ENCODE measurements at regions not wholly inside any gene's neighbourhood (a gene's known extent, or its start where the extent isn't known, plus 50 kb on each side); places are given as distances from the start of the nearest gene placed in this dataset.
"Not testable (repeated sequence)": the region's sequence is repeated elsewhere in the genome, so short reads cannot be mapped to it uniquely, and the experiment has no call there.

DNA sequence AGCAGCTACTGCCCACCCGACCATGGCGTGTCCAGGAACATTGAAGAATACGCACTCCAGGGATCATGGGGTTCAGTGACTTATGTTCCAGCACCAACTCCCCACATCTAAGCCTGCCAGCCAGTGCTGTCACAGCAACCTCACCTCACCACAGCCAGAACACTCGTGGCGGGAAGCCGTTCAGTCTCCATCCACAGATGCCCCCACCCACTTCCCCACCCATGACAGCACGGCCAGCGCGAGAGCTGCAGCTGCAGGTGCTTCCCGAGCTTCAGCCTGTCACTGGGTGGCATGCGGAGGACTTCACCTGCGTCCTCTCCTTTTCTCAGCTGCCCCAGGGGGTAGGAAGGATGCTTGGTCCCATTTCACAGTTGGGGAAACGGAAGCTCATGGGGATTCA lies 50.3 kb downstream of the RBFOX3 start:
- Mint-ChIP-seq H3K9me3 (peaks cover 3% of the 10 kb centered on the region), H3K36me3 (ENCODE audit: low read depth) (no peaks in the 10 kb centered on the region), H3K27ac (no peak overlapping the region), H3K4me1 (peaks cover 4% of the 10 kb centered on the region), H3K27me3 (peaks cover 38% of the 10 kb centered on the region), H3K4me3 (no peak overlapping the region)
- ATAC-seq = no peak
- DNase-seq = no peak

DNA sequence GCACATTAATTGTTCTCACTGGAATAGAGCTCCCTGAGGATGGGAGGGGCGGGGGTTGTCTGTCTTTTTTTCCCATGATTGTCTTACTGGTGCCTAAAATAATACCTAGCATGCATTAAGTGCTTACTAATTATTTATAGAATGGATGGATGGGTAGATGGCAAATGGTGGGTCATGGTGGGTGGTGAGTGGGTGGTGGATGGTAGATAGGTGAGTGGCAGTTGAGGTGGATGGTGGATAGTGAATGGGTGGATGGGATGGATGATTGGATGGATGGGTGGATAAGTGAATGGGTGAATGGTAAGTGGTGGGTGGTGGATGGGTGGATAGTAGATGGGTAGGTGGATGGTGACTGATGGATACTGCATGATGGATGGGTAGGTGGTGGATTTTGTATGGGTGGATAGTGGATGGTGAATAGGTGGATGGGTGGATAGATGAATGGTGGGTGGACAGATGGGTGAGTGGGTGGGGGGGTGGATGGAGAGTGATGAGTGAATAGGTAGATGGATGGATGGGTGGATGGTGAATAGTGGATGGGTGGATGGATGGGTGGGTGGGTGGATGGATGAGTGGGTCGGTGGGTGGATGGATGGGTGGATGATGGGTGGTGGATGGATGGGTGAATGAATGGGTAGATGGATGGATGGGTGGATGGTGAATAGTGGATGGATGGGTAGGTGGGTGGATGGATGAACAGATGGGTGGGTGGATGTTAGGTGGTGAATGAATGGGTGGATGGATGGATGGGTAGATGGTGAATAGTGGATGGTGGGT lies 51.6 kb downstream of the RBFOX3 start:
- DNase-seq (no peak), ATAC-seq (no peak)
- H3K4me1 Mint-ChIP-seq = peaks cover 4% of the 10 kb centered on the region
- H3K27me3 Mint-ChIP-seq = peaks cover 39% of the 10 kb centered on the region
- no peak overlapping the region for H3K4me3 Mint-ChIP-seq
- no peak overlapping the region for H3K27ac Mint-ChIP-seq
- H3K36me3 Mint-ChIP-seq (ENCODE audit: low read depth) = no peaks in the 10 kb centered on the region
- peaks cover 8% of the 10 kb centered on the region for H3K9me3 Mint-ChIP-seq

DNA sequence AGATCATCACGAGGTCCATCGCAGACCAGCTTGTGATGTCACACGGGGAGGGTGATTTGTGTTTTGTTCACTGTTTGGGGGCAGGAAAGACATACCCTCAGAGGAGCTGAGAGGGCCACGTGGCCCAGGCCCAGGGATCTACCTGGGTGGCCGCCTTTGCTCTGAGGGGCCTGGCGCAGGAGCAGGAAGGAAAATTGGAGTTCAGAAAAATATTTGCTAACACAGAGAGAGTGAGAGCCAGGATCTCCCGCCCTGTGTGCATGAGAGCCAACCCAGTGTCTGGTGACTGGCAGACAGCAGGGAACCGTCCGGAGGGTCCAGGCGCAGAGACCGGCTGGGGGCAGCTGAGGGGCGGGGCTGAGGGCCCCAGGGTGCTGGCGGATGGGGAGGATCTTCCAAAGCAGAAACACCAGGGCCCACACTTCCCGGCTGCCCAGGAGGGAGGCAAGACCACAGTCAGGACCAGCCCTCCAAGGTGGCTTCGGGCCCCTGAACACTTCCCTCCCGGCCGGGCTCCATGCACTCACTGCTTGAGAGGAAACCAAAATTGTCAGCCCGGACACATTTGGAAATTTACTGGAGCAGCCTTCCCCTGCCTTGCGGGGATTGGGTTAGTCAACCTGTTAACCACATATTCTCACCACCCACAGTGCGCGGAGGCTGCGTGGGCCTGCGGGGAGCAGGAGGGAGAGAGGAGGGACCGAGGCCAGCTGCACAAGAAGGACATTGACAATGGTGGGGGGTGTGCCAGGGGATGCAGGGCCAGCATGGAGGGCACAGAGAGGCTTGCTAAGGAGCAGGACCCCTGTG lies 52.6 kb downstream of the RBFOX3 start:
- ATAC-seq (no peak), DNase-seq (no peak)
- H3K4me1 Mint-ChIP-seq = peaks cover 4% of the 10 kb centered on the region
- H3K27ac Mint-ChIP-seq = no peak overlapping the region
- no peaks in the 10 kb centered on the region for H3K36me3 Mint-ChIP-seq (ENCODE audit: low read depth)
- H3K4me3 Mint-ChIP-seq = no peak overlapping the region
- H3K27me3 Mint-ChIP-seq = peaks cover 35% of the 10 kb centered on the region
- H3K9me3 Mint-ChIP-seq = peaks cover 8% of the 10 kb centered on the region

DNA sequence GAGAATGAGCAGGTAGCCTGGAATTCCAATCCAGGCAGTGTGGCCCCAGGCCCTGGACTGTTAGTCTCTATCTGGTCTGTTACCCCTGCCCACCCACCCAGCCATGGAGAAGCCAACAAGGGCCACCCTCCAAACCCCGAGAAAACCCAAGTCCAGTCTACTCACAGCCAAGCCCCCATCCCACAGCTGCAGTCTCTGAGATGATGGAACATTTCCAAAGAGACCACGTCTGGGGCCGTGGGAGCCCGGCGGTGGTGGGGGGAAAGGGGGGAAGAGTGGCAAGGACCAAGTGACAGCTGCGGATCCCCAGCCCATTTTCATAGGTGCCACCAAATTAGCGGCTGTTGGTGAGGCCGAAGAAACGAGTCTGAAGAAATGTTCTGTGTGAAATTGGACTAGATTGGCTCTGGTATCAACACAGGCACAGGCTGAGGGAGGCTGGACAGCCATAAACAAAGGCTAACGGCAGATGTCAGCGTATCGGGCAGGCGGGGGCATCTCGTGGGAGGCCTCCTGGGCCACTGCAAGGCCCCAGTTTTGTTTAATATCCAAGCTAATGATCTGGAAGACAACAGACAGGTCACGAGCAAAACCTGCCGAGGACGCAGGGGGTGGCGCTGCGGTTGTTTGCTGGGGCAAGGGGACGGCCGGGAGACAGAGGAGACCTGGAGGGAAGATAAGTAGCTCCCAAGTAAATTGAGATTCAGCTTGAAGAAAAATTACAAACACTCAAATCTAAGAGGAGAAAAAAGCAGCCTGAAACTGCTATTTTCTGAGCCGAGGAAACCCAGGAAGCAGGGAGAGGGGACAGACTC lies 53.4 kb downstream of the RBFOX3 start:
- H3K27me3 Mint-ChIP-seq = peaks cover 27% of the 10 kb centered on the region
- no peak for DNase-seq
- H3K4me3 Mint-ChIP-seq = no peak overlapping the region
- H3K36me3 Mint-ChIP-seq (ENCODE audit: low read depth) = no peaks in the 10 kb centered on the region
- ATAC-seq = no peak
- peaks cover 8% of the 10 kb centered on the region for H3K9me3 Mint-ChIP-seq
- no peak overlapping the region for H3K27ac Mint-ChIP-seq
- H3K4me1 Mint-ChIP-seq = peaks cover 4% of the 10 kb centered on the region

DNA sequence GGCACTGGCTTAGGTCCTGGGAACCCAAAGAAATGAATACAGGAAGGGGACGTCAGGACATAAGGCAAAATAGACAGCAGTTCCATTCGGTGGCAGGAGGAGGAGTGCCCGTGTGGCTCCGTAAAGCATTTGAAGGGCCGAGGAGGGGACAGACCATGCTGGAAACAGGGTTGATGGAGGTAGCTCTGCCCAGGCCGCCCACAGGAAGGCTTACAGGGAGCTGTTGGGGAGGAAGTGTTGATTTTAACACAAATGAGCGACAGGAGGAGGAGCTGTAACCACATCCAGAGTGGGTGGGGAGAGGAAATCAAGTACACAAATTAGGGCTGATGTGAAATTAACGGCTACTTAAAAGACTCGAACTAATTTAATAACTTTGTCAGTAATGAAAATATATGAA lies 54.6 kb downstream of the RBFOX3 start:
- ATAC-seq (no peak), DNase-seq (no peak)
- H3K27ac Mint-ChIP-seq = no peak overlapping the region
- no peaks in the 10 kb centered on the region for H3K36me3 Mint-ChIP-seq (ENCODE audit: low read depth)
- peaks cover 4% of the 10 kb centered on the region for H3K4me1 Mint-ChIP-seq
- no peak overlapping the region for H3K4me3 Mint-ChIP-seq
- H3K27me3 Mint-ChIP-seq = peaks cover 21% of the 10 kb centered on the region
- H3K9me3 Mint-ChIP-seq = peaks cover 8% of the 10 kb centered on the region

DNA sequence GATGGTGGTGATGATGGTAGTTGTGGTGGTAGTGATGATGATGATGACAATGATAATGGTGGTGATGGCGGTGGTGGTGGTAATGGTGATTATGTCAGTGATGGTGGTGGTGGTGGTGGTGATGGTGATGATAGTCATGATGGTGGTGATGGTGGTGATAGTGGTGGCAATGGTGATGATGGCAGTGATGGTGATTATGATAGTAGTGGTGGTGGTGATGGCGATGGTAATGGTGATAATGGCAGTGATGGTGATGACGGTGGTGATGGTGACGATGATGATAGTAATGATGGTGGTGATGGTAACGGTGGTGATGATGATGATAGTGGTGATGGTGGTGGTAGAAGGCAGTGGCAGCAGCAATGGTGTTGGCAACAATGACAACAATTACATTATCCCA lies 55.3 kb downstream of the RBFOX3 start:
- ATAC-seq = no peak
- Mint-ChIP-seq H3K27ac (no peak overlapping the region), H3K27me3 (peaks cover 19% of the 10 kb centered on the region), H3K36me3 (ENCODE audit: low read depth) (no peaks in the 10 kb centered on the region), H3K4me1 (peaks cover 4% of the 10 kb centered on the region), H3K9me3 (peaks cover 8% of the 10 kb centered on the region), H3K4me3 (no peak overlapping the region)
- DNase-seq = no peak

DNA sequence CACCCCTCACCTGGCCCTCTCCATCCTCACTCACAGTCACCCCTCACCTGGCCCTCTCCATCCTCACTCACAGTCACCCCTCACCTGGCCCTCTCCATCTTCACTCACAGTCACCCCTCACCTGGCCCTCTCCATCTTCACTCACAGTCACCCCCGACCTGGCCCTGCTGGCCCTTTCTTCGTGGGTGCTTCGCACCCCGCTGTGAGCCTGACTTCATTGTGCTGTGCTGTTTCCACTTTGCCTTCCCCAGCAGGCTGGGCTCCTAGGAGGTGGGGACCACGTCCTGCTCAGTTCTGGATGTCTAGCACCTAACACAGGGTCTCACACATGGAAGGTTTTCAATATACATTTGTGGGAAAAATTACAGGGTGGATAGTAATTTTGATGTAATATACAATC lies 56.5 kb downstream of the RBFOX3 start:
- not testable (repeated sequence) for H3K4me3 Mint-ChIP-seq; DNase-seq; H3K27ac Mint-ChIP-seq; ATAC-seq; H3K4me1 Mint-ChIP-seq; H3K36me3 Mint-ChIP-seq (ENCODE audit: low read depth); H3K9me3 Mint-ChIP-seq
- H3K27me3 Mint-ChIP-seq = peaks cover 19% of the 10 kb centered on the region

DNA sequence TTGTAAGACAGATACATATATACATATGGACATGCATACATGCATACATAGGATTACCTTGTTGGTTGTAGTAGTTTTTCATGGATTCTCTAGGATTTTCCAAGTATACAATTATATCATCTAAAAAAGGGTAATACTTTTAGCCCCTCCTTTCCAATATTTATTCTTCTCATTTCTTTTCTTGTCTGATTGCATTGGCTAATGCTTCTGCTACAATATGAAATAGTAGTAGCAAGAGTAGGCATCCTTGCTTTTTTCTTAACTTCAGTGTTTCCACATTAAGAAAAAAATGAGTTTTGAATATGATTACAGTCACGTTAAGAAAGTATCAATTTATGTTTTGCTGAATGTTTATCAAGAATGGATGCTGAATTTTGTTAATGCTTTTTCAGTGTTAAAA lies 58.0 kb downstream of the RBFOX3 start:
- Mint-ChIP-seq H3K9me3 (peaks cover 8% of the 10 kb centered on the region), H3K4me3 (no peak overlapping the region), H3K27me3 (peaks cover 10% of the 10 kb centered on the region), H3K36me3 (ENCODE audit: low read depth) (no peaks in the 10 kb centered on the region), H3K4me1 (peaks cover 4% of the 10 kb centered on the region), H3K27ac (no peak overlapping the region)
- ATAC-seq = no peak
- DNase-seq = no peak

DNA sequence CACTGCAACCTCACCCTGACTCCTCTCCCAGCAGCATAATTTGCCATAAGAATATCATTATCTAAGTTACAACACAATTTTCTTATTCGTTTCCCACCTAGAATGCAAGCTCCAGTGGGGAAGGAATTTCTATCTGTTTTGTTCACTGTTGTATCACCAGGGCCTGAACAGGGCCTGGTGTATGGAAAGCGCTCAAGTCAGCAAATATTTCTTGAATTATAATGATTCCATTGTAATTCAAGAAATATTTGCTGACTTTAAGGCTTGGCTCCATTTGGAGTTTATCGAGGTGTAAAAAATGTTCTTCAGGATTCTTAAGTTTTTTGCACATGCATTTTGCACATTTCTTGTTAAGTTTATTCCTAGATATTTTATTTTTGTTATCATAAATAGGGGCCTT lies 58.4 kb downstream of the RBFOX3 start:
- peaks cover 8% of the 10 kb centered on the region for H3K27me3 Mint-ChIP-seq
- no peaks in the 10 kb centered on the region for H3K36me3 Mint-ChIP-seq (ENCODE audit: low read depth)
- DNase-seq (no peak), ATAC-seq (no peak)
- H3K4me1 Mint-ChIP-seq = peaks cover 4% of the 10 kb centered on the region
- peaks cover 8% of the 10 kb centered on the region for H3K9me3 Mint-ChIP-seq
- H3K27ac Mint-ChIP-seq = no peak overlapping the region
- H3K4me3 Mint-ChIP-seq = no peak overlapping the region

DNA sequence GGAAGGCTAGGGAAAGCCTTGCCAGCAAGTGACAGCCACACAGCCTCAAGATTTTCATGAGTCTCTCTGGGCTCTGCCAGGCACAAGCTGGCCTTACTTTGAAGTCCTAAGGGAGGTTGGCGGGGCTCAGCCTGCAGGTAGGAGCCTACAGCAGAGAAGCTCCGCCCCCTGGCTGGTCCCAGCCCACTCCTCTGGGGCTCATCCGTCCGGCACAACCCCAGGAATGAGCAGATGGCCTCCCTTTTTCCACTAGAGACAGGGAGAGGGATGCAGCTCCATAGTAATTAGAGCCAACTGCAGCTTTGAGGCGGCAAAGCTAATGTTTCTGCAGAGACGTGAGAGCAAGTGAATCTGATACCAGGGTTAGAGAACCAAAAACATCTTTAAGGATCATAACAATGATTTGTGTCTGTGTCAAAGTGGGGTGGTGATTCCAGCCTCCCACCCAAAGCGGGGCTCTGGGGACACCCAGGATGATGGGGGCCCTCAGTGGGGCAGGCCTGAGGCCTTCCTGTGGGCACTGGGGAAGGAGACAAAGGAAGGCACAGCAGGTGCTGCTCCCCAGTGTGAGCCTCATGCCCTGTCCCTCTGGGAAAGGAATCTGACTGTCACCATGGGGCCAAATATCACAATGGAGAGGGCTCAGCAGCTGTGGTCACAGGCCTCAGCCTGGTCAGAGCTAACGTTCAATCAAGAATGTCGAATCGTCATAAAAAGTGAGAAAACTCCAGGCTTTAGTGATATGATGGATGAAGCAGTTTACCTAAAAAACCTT lies 61.5 kb downstream of the RBFOX3 start:
- Mint-ChIP-seq H3K36me3 (ENCODE audit: low read depth) (no peaks in the 10 kb centered on the region), H3K27me3 (peaks cover 3% of the 10 kb centered on the region), H3K27ac (no peak overlapping the region), H3K9me3 (no peaks in the 10 kb centered on the region), H3K4me3 (no peak overlapping the region), H3K4me1 (no peaks in the 10 kb centered on the region)
- ATAC-seq = no peak
- no peak for DNase-seq

DNA sequence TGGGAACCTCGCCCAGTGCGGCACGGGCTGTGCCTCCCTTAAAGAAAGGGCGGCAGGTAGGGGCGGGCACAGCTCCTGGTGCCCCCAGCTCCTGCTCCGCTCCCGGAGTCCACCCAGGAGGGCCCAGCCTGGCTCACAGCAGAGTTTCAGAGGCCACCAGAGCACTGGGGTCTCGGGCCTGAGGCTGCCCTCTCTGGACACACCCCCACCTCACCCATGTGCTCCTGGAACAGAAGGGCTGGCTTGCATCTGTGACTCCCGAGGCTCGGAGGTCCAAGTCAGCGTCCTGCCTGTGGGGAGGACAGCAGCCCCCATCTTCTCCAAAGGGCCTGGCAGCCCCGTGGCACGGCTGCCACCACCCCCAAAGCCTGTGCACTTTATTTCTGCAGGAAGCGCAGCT lies 62.7 kb downstream of the RBFOX3 start:
- DNase-seq (no peak), ATAC-seq (no peak)
- peaks cover 3% of the 10 kb centered on the region for H3K27me3 Mint-ChIP-seq
- H3K27ac Mint-ChIP-seq = no peak overlapping the region
- H3K36me3 Mint-ChIP-seq (ENCODE audit: low read depth) = no peaks in the 10 kb centered on the region
- H3K4me1 Mint-ChIP-seq = no peaks in the 10 kb centered on the region
- no peaks in the 10 kb centered on the region for H3K9me3 Mint-ChIP-seq
- H3K4me3 Mint-ChIP-seq = no peak overlapping the region

DNA sequence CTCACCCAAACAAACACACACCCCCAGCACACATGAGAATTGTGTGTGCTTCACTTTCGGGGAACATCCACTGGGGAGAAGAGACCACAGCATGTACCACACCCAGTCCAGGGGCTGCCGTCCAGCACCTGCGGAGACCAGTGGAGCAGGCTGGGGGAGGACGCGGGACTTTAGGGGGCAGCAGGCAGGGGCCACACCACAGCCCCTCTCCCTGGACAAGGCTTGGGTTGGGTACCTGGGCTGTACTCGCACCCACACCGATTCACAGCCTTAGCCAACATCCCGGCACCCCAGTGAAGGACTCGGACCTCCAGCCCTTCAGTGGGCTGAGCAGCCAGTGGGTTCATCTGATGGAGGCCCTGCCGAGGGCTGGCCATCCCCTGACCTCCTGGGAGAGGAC lies 63.3 kb downstream of the RBFOX3 start:
- Mint-ChIP-seq H3K27ac (no peak overlapping the region), H3K27me3 (peaks cover 3% of the 10 kb centered on the region), H3K9me3 (no peaks in the 10 kb centered on the region), H3K4me1 (no peaks in the 10 kb centered on the region), H3K4me3 (no peak overlapping the region), H3K36me3 (ENCODE audit: low read depth) (no peaks in the 10 kb centered on the region)
- ATAC-seq = no peak
- no peak for DNase-seq

DNA sequence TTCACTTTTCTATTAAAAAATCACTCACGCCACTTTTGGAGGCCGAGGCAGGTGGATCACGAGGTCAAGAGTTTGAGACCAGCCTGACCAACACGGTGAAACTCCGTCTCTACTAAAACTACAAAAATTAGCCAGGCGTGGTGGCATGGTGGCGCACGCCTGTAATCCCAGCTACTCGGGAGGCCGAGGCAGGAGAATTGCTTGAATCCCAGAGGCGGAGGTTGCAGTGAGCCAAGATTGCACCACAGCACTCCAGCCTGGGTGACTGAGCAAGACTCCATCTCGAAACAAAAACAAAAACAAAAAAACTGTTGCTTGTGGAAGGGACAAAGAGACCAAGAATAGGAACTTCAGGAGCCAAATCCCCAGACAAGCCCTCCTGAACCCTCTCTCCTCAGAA lies 63.7 kb downstream of the RBFOX3 start:
- not testable (repeated sequence) for H3K9me3 Mint-ChIP-seq; H3K27me3 Mint-ChIP-seq; ATAC-seq; H3K27ac Mint-ChIP-seq; H3K4me1 Mint-ChIP-seq; DNase-seq; H3K4me3 Mint-ChIP-seq; H3K36me3 Mint-ChIP-seq (ENCODE audit: low read depth)

DNA sequence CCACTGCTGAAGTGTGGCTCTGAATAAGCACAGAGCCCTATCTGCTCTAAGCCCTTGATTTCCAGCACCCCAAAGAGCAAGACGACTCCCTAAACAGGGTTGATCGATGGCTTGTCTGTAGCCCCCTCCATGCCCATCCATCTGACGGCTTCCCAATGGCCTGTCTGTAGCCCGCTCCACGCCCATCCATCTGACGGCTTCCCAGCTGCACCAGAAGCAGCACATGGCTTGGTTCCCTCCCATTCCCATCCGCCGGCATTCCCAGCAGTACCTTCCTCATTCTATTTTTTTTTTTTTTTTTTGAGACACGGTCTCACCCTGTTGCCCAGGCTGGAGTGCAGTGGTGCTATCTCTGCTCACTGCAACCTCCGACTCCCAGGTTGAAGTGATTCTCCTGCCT lies 64.5 kb downstream of the RBFOX3 start:
- ATAC-seq (no peak), DNase-seq (no peak)
- Mint-ChIP-seq H3K27ac (no peak overlapping the region), H3K9me3 (no peaks in the 10 kb centered on the region), H3K27me3 (peaks cover 3% of the 10 kb centered on the region), H3K4me3 (no peak overlapping the region), H3K36me3 (ENCODE audit: low read depth) (no peaks in the 10 kb centered on the region), H3K4me1 (no peaks in the 10 kb centered on the region)

Measured in activated naive CD8-positive, alpha-beta T cell treated with anti-CD3 and anti-CD28 coated beads, Interleukin-2, amount 50 U/mL, for 24 hours (primary cell).